GM23338 (cell line): ENCODE measurements at regions not wholly inside any gene's neighbourhood (a gene's known extent, or its start where the extent isn't known, plus 50 kb on each side); places are given as distances from the start of the nearest gene placed in this dataset.

Source experiments
- ATAC-seq: fragments of 200-7000 bp; cut with Tn5 transposase; 3 replicates; pipeline ENCODE4 v1.9.1; 2020
- DNase-seq: peaks from one replicate; pipeline ENCODE4 v3.0.0-alpha.2; 2015; ENCODE audit warnings: low spot score
- H2AFZ ChIP-seq: fragments of 200-600 bp; sonication (generic); 2 replicates; pipeline ENCODE4 v1.8.0; 2016; ENCODE audit warnings: antibody characterized with exemption, mild to moderate bottlenecking, moderate library complexity
- H3F3A ChIP-seq: fragments of 200-600 bp; sonication (generic); replicated peaks from 2 replicates; pipeline ENCODE4 v1.8.0; 2017; ENCODE audit warnings: antibody characterized with exemption, mixed run types, low read depth
- H3K27ac ChIP-seq: fragments of 200-600 bp; sonication (generic); 2 replicates; pipeline ENCODE4 v1.6.1; 2016; ENCODE audit warnings: low read depth
- H3K27me3 ChIP-seq: fragments of 200-600 bp; sonication (generic); 2 replicates; pipeline ENCODE4 v1.8.0; 2016; ENCODE audit warnings: mild to moderate bottlenecking, mixed run types, moderate library complexity; ENCODE audit not compliant: insufficient read depth
- H3K36me3 ChIP-seq: fragments of 200-600 bp; sonication (generic); 2 replicates; pipeline ENCODE4 v1.8.0; 2016; ENCODE audit warnings: mild to moderate bottlenecking; ENCODE audit not compliant: insufficient read depth
- H3K4me1 ChIP-seq: fragments of 200-600 bp; sonication (generic); 2 replicates; pipeline ENCODE4 v1.8.0; 2016; ENCODE audit warnings: mild to moderate bottlenecking, moderate library complexity; ENCODE audit not compliant: insufficient read depth
- H3K4me2 ChIP-seq: fragments of 200-600 bp; sonication (generic); 2 replicates; pipeline ENCODE4 v1.7.1; 2017; ENCODE audit warnings: mixed run types
- H3K4me3 ChIP-seq: fragments of 200-600 bp; sonication (generic); 2 replicates; pipeline ENCODE4 v1.6.1; 2016; ENCODE audit warnings: mixed run types
- H3K79me2 ChIP-seq: fragments of 200-600 bp; sonication (generic); replicated peaks from 2 replicates; pipeline ENCODE4 v1.8.0; 2017; ENCODE audit warnings: mild to moderate bottlenecking; ENCODE audit not compliant: insufficient read depth
- H3K9me2 ChIP-seq: fragments of 200-600 bp; sonication (generic); 2 replicates; pipeline ENCODE4 v1.8.0; 2017; ENCODE audit not compliant: insufficient read depth
- H4K20me1 ChIP-seq: fragments of 200-600 bp; sonication (generic); replicated peaks from 2 replicates; pipeline ENCODE4 v1.8.0; 2017; ENCODE audit warnings: mild to moderate bottlenecking; ENCODE audit not compliant: insufficient read depth
- H3K27ac Mint-ChIP-seq: 2 replicates; pipeline ENCODE4 v1.8.0; 2020; ENCODE audit warnings: inconsistent platforms, mild to moderate bottlenecking, moderate library complexity, mixed read lengths
- H3K27me3 Mint-ChIP-seq: 3 replicates; pipeline ENCODE4 v1.8.0; 2022; ENCODE audit warnings: low read depth, mild to moderate bottlenecking, moderate library complexity, mixed read lengths, inconsistent platforms; ENCODE audit not compliant: insufficient read depth, poor library complexity
- H3K36me3 Mint-ChIP-seq: 3 replicates; pipeline ENCODE4 v1.8.0; 2021; ENCODE audit warnings: low read depth, mild to moderate bottlenecking, inconsistent platforms, moderate library complexity, mixed read lengths
- H3K4me1 Mint-ChIP-seq: 3 replicates; pipeline ENCODE4 v1.8.0; 2020; ENCODE audit warnings: mild to moderate bottlenecking, inconsistent platforms, mixed read lengths
- H3K4me3 Mint-ChIP-seq: 3 replicates; pipeline ENCODE4 v1.8.0; 2021; ENCODE audit warnings: moderate library complexity, mild to moderate bottlenecking, inconsistent platforms, mixed read lengths
- H3K9me3 Mint-ChIP-seq: 3 replicates; pipeline ENCODE4 v1.8.0; 2020; ENCODE audit warnings: moderate library complexity, mild to moderate bottlenecking, inconsistent platforms, mixed read lengths
- CREB1 ChIP-seq: fragments of 250-450 bp; sonication (Bioruptor Pico); IDR thresholded peaks from 2 replicates; pipeline ENCODE4 v1.5.0; 2020; ENCODE audit warnings: low read depth, mild to moderate bottlenecking, moderate library complexity
- EZH2 ChIP-seq: fragments of 200-600 bp; sonication (generic); IDR thresholded peaks from one replicate; pipeline ENCODE4 v1.8.0; 2017; ENCODE audit warnings: antibody characterized with exemption, mild to moderate bottlenecking, low read depth; ENCODE audit not compliant: unreplicated experiment
- EZH2phosphoT487 ChIP-seq: fragments of 200-600 bp; sonication (generic); IDR thresholded peaks from one replicate; pipeline ENCODE4 v1.8.1; 2018; ENCODE audit warnings: antibody characterized with exemption; ENCODE audit not compliant: unreplicated experiment
- JUNB ChIP-seq: IDR thresholded peaks from one replicate; pipeline ENCODE4 v1.6.1; 2016; ENCODE audit warnings: antibody characterized with exemption; ENCODE audit not compliant: unreplicated experiment
- POLR2AphosphoS5 ChIP-seq: IDR thresholded peaks from 2 replicates; pipeline ENCODE4 v1.6.1; 2016; ENCODE audit warnings: antibody characterized with exemption, low read depth
- STAT1 ChIP-seq: IDR thresholded peaks from one replicate; pipeline ENCODE4 v1.6.1; 2016; ENCODE audit warnings: antibody characterized with exemption; ENCODE audit not compliant: unreplicated experiment
- ZNF114 ChIP-seq: fragments of 250-450 bp; sonication (Bioruptor Pico); IDR thresholded peaks from 2 replicates; pipeline ENCODE4 v1.5.0; 2020; ENCODE audit warnings: mild to moderate bottlenecking, moderate library complexity
- ZNF331 ChIP-seq: fragments of 250-450 bp; sonication (Bioruptor Pico); IDR thresholded peaks from 2 replicates; pipeline ENCODE4 v1.5.0; 2020; ENCODE audit warnings: low read depth, mild to moderate bottlenecking, moderate library complexity
- TF ChIP-seq, protein P1 (sequence below): fragments of 250-450 bp; sonication (Bioruptor Pico); IDR thresholded peaks from 2 replicates; pipeline ENCODE4 v1.5.0; 2020; ENCODE audit warnings: mild to moderate bottlenecking, moderate library complexity
- TF ChIP-seq, protein P2 (sequence below): IDR thresholded peaks from 2 replicates; pipeline ENCODE4 v1.6.1; 2016; ENCODE audit warnings: antibody characterized with exemption
- TF ChIP-seq, protein P3 (sequence below), 2 experiments: fragments of 200-600 bp in 1 of 2; sonication (generic) in 1 of 2; conservative IDR thresholded peaks; 2 replicates each; pipeline versions ENCODE4 v1.5.1 to v1.6.1; 2016 to 2017; ENCODE audit warnings: antibody characterized with exemption in 2 of 2, low read depth in 2 of 2, mild to moderate bottlenecking in 2 of 2, moderate library complexity in 1 of 2

DNA sequence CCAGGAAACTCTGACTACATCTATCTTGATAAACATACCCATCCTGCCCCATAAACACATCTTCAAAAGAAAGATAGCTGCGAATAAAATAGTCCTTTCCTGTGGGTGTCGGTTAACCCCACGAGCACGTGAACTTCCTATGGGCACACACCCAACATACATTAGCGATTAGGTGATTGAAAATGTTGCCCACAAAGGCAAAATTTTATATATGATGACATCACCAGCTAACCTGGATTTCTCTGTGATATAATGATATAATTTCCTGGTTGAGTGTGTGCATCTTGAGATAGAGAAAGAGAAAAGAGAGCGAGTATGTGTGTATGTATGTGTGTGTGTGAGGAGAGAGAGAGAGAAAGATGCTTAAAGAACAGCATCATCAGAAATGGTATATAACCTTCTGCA lies 296.1 kb downstream of the PTPRC start (continued):
- TF ChIP-seq, protein P1, sequence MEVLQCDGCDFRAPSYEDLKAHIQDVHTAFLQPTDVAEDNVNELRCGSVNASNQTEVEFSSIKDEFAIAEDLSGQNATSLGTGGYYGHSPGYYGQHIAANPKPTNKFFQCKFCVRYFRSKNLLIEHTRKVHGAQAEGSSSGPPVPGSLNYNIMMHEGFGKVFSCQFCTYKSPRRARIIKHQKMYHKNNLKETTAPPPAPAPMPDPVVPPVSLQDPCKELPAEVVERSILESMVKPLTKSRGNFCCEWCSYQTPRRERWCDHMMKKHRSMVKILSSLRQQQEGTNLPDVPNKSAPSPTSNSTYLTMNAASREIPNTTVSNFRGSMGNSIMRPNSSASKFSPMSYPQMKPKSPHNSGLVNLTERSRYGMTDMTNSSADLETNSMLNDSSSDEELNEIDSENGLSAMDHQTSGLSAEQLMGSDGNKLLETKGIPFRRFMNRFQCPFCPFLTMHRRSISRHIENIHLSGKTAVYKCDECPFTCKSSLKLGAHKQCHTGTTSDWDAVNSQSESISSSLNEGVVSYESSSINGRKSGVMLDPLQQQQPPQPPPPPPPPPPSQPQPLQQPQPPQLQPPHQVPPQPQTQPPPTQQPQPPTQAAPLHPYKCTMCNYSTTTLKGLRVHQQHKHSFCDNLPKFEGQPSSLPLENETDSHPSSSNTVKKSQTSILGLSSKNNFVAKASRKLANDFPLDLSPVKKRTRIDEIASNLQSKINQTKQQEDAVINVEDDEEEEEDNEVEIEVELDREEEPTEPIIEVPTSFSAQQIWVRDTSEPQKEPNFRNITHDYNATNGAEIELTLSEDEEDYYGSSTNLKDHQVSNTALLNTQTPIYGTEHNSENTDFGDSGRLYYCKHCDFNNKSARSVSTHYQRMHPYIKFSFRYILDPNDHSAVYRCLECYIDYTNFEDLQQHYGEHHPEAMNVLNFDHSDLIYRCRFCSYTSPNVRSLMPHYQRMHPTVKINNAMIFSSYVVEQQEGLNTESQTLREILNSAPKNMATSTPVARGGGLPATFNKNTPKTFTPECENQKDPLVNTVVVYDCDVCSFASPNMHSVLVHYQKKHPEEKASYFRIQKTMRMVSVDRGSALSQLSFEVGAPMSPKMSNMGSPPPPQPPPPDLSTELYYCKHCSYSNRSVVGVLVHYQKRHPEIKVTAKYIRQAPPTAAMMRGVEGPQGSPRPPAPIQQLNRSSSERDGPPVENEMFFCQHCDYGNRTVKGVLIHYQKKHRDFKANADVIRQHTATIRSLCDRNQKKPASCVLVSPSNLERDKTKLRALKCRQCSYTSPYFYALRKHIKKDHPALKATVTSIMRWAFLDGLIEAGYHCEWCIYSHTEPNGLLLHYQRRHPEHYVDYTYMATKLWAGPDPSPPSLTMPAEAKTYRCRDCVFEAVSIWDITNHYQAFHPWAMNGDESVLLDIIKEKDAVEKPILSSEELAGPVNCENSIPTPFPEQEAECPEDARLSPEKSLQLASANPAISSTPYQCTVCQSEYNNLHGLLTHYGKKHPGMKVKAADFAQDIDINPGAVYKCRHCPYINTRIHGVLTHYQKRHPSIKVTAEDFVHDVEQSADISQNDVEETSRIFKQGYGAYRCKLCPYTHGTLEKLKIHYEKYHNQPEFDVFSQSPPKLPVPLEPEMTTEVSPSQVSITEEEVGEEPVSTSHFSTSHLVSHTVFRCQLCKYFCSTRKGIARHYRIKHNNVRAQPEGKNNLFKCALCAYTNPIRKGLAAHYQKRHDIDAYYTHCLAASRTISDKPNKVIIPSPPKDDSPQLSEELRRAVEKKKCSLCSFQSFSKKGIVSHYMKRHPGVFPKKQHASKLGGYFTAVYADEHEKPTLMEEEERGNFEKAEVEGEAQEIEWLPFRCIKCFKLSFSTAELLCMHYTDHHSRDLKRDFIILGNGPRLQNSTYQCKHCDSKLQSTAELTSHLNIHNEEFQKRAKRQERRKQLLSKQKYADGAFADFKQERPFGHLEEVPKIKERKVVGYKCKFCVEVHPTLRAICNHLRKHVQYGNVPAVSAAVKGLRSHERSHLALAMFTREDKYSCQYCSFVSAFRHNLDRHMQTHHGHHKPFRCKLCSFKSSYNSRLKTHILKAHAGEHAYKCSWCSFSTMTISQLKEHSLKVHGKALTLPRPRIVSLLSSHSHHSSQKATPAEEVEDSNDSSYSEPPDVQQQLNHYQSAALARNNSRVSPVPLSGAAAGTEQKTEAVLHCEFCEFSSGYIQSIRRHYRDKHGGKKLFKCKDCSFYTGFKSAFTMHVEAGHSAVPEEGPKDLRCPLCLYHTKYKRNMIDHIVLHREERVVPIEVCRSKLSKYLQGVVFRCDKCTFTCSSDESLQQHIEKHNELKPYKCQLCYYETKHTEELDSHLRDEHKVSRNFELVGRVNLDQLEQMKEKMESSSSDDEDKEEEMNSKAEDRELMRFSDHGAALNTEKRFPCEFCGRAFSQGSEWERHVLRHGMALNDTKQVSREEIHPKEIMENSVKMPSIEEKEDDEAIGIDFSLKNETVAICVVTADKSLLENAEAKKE, result no peak
- TF ChIP-seq JUNB, result no peak
- TF ChIP-seq EZH2, result no peak
- TF ChIP-seq ZNF331 (CRISPR knock-in tag), result no peak
- TF ChIP-seq, protein P2, sequence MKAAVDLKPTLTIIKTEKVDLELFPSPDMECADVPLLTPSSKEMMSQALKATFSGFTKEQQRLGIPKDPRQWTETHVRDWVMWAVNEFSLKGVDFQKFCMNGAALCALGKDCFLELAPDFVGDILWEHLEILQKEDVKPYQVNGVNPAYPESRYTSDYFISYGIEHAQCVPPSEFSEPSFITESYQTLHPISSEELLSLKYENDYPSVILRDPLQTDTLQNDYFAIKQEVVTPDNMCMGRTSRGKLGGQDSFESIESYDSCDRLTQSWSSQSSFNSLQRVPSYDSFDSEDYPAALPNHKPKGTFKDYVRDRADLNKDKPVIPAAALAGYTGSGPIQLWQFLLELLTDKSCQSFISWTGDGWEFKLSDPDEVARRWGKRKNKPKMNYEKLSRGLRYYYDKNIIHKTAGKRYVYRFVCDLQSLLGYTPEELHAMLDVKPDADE, result no peak

DNA sequence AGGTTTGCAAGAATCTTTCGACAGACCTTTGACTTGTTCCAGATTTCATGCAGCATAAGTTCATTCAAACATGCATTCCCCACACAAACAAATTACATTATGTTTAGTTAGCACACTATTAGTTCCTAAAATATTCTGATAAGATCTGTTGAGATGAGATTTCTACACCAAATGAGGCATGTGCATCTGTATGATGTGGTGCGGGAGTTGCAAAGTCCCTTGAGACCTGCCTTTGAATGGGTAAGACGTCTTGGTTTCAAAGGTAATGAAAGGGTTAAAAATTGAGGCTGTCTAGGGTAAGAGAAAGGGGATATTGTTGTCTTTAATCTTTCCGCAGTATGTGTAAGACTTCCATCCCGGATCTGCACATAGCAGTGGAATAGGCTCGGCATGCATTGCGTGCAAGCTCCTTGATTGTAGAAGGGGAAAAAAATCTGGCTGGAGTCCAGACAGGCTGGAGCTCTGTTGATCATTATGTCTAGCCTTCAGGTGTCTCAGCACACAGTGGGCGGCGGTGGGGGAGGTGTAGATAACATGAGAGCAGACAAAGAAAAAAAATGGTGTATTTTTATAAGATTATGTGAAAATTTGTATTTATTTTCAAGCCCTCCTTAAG lies 296.6 kb downstream of the PTPRC start:
- Histone ChIP-seq H3K4me2 (no peak overlapping the region), H3F3A (no peaks in the 10 kb centered on the region), H3K4me1 (peaks cover 38% of the 10 kb centered on the region), H3K79me2 (no peaks in the 10 kb centered on the region), H4K20me1 (no peaks in the 10 kb centered on the region), H3K9me2 (no peaks in the 10 kb centered on the region), H3K4me3 (no peak overlapping the region), H3K27me3 (no peaks in the 10 kb centered on the region), H2AFZ (peak overlapping the region; percentile 61; the same call in 1 of the 2 replicates), H3K27ac (no peak overlapping the region), H3K36me3 (no peaks in the 10 kb centered on the region)
- Mint-ChIP-seq H3K4me1 (peaks cover 19% of the 10 kb centered on the region), H3K36me3 (no peaks in the 10 kb centered on the region), H3K27ac (no peak overlapping the region), H3K9me3 (no peaks in the 10 kb centered on the region), H3K27me3 (no peaks in the 10 kb centered on the region), H3K4me3 (no peak overlapping the region)
- ATAC-seq (no peak; the same call in 2 of the 3 replicates), DNase-seq (peak; percentile 16)
- TF ChIP-seq POLR2AphosphoS5 (no peak), STAT1 (no peak), ZNF114 (CRISPR knock-in tag) (no peak), JUNB (no peak), ZNF331 (CRISPR knock-in tag) (no peak), EZH2phosphoT487 (no peak), CREB1 (CRISPR knock-in tag) (no peak), EZH2 (no peak)
- TF ChIP-seq, protein P3, sequence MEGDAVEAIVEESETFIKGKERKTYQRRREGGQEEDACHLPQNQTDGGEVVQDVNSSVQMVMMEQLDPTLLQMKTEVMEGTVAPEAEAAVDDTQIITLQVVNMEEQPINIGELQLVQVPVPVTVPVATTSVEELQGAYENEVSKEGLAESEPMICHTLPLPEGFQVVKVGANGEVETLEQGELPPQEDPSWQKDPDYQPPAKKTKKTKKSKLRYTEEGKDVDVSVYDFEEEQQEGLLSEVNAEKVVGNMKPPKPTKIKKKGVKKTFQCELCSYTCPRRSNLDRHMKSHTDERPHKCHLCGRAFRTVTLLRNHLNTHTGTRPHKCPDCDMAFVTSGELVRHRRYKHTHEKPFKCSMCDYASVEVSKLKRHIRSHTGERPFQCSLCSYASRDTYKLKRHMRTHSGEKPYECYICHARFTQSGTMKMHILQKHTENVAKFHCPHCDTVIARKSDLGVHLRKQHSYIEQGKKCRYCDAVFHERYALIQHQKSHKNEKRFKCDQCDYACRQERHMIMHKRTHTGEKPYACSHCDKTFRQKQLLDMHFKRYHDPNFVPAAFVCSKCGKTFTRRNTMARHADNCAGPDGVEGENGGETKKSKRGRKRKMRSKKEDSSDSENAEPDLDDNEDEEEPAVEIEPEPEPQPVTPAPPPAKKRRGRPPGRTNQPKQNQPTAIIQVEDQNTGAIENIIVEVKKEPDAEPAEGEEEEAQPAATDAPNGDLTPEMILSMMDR (conservative IDR thresholded peaks at IDR 0.05; ENCODE audit: low read depth in 2 of 2), result no peak
- TF ChIP-seq, protein P2, result no peak
